ENCODE measurements at regions not wholly inside any gene's neighbourhood (a gene's known extent, or its start where the extent isn't known, plus 50 kb on each side); places are given as distances from the start of the nearest gene placed in this dataset.
A peak's percentile ranks its signal among the peaks of the same experiment; 100 is the strongest.

GRCh38 chr4:27835851-27836250, 975.2 kb downstream of the STIM2 start:
- H3K4me3 ChIP-seq (ENCODE audit: low read depth, low read length), result no peak overlapping the region
- no peak for DNase-seq (ENCODE audit: low read depth)
- TF ChIP-seq CTCF (IDR thresholded peaks at IDR 0.05; ENCODE audit: insufficient read depth, low read length), result no peak

- DNase-seq (ENCODE audit: low read depth), result no peak
- TF ChIP-seq CTCF (IDR thresholded peaks at IDR 0.05; ENCODE audit: insufficient read depth, low read length), result no peak
- no peak overlapping the region for H3K4me3 ChIP-seq (ENCODE audit: low read depth, low read length)
Observed at GRCh38 chr4:27836523-27836922, 975.9 kb downstream of the STIM2 start.

- no peak for TF ChIP-seq CTCF (IDR thresholded peaks at IDR 0.05; ENCODE audit: insufficient read depth, low read length)
- no peak for DNase-seq (ENCODE audit: low read depth)
- no peak overlapping the region for H3K4me3 ChIP-seq (ENCODE audit: low read depth, low read length)
Observed at GRCh38 chr4:27843776-27844175, 983.1 kb downstream of the STIM2 start.

- peak; percentile 8 for DNase-seq (ENCODE audit: low read depth)
- TF ChIP-seq CTCF (IDR thresholded peaks at IDR 0.05; ENCODE audit: insufficient read depth, low read length), result no peak
- no peak overlapping the region for H3K4me3 ChIP-seq (ENCODE audit: low read depth, low read length)
Observed at GRCh38 chr4:27844376-27844775, 983.7 kb downstream of the STIM2 start.

DNA sequence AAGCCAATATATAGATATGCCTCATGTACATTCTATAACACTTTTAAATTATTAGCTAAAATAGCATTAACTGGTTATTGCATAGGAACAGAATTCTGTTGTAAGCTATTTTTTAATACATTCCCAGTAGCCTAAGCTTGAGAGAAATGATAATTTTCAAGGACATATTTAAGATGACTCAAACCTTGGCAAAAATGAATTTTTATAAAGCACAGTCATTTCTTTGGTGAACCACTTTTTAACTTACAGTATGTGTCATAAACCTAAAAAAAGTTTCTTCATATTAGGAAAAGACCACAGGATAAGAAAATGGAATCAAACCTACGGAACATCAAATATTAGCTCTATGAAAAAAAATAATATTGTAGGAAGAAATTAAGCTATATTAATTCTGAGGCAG, 986.3 kb downstream of the STIM2 start:
- no peak for TF ChIP-seq CTCF (IDR thresholded peaks at IDR 0.05; ENCODE audit: insufficient read depth, low read length)
- DNase-seq (ENCODE audit: low read depth), result no peak
- H3K4me3 ChIP-seq (ENCODE audit: low read depth, low read length), result no peak overlapping the region

GRCh38 chr4:27861381-27861787, 1000.7 kb downstream of the STIM2 start:
- DNase-seq (ENCODE audit: low read depth), result peak; percentile 51
- H3K4me3 ChIP-seq (ENCODE audit: low read depth, low read length), result no peak overlapping the region
- TF ChIP-seq CTCF (IDR thresholded peaks at IDR 0.05; ENCODE audit: insufficient read depth, low read length), result peak; percentile 48

DNA sequence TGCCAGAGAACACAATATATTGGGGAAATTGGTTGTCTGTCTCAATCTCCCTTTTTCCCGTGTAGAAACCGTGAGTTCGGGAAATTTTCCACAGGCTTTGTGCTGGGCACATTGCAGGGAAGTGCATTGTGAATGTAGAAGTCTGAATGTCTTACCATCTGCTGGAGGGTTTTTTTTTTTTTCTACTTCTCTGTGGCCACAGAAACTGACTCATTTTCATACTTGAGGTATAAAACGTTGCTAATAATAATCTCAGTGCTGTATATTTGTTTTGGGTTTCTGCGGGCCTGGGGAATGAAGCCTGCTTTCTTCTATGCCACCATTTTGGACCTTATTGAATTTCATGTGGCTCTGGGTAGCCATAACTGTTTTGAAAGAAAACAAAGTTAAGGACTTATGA, 1001.2 kb downstream of the STIM2 start:
- no peak for TF ChIP-seq CTCF (IDR thresholded peaks at IDR 0.05; ENCODE audit: insufficient read depth, low read length)
- DNase-seq (ENCODE audit: low read depth), result peak; percentile 1

More for the DNA sequence above, 1001.2 kb downstream of the STIM2 start:
- H3K4me3 ChIP-seq (ENCODE audit: low read depth, low read length), result no peak overlapping the region

Measured in fibroblast of the aortic adventitia (primary cell).